ENCODE measurements at regions not wholly inside any gene's neighbourhood (a gene's known extent, or its start where the extent isn't known, plus 50 kb on each side); places are given as distances from the start of the nearest gene placed in this dataset.

- no peak for TF ChIP-seq EZH2phosphoT487 (IDR thresholded peaks at IDR 0.05; ENCODE audit: low read length)
- TF ChIP-seq, protein P1, sequence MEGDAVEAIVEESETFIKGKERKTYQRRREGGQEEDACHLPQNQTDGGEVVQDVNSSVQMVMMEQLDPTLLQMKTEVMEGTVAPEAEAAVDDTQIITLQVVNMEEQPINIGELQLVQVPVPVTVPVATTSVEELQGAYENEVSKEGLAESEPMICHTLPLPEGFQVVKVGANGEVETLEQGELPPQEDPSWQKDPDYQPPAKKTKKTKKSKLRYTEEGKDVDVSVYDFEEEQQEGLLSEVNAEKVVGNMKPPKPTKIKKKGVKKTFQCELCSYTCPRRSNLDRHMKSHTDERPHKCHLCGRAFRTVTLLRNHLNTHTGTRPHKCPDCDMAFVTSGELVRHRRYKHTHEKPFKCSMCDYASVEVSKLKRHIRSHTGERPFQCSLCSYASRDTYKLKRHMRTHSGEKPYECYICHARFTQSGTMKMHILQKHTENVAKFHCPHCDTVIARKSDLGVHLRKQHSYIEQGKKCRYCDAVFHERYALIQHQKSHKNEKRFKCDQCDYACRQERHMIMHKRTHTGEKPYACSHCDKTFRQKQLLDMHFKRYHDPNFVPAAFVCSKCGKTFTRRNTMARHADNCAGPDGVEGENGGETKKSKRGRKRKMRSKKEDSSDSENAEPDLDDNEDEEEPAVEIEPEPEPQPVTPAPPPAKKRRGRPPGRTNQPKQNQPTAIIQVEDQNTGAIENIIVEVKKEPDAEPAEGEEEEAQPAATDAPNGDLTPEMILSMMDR (IDR thresholded peaks at IDR 0.05; ENCODE audit: low read length), result no peak
- TF ChIP-seq EZH2 (optimal IDR thresholded peaks at IDR 0.05; ENCODE audit: low read depth, low read length), result no peak
Measured at GRCh38 chr5:99544356-99544755, 615.5 kb upstream of the CHD1 start.

Data from MM.1S (cell line).